ENCODE measurements at regions not wholly inside any gene's neighbourhood (a gene's known extent, or its start where the extent isn't known, plus 50 kb on each side); places are given as distances from the start of the nearest gene placed in this dataset.
"Not testable (repeated sequence)": the region's sequence is repeated elsewhere in the genome, so short reads cannot be mapped to it uniquely, and the experiment has no call there.

GRCh38 chr16:21533474-21533873, 65.9 kb upstream of the METTL9 start:
- TF ChIP-seq, protein P1, sequence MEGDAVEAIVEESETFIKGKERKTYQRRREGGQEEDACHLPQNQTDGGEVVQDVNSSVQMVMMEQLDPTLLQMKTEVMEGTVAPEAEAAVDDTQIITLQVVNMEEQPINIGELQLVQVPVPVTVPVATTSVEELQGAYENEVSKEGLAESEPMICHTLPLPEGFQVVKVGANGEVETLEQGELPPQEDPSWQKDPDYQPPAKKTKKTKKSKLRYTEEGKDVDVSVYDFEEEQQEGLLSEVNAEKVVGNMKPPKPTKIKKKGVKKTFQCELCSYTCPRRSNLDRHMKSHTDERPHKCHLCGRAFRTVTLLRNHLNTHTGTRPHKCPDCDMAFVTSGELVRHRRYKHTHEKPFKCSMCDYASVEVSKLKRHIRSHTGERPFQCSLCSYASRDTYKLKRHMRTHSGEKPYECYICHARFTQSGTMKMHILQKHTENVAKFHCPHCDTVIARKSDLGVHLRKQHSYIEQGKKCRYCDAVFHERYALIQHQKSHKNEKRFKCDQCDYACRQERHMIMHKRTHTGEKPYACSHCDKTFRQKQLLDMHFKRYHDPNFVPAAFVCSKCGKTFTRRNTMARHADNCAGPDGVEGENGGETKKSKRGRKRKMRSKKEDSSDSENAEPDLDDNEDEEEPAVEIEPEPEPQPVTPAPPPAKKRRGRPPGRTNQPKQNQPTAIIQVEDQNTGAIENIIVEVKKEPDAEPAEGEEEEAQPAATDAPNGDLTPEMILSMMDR (IDR thresholded peaks at IDR 0.05) = not testable (repeated sequence)
- not testable (repeated sequence) for TF ChIP-seq POLR2A (IDR thresholded peaks at IDR 0.05); POLR2AphosphoS5 (IDR thresholded peaks at IDR 0.05; ENCODE audit: insufficient read depth in 1 of 2, low read depth in 1 of 2)

Measured in vagina (tissue), 2 donors.